Stimulated activated CD8-positive, alpha-beta memory T cell treated with anti-CD3 and anti-CD28 coated beads, Interleukin-2, amount 100 ng/mL, for 1 hour (primary cell): ENCODE measurements at regions not wholly inside any gene's neighbourhood (a gene's known extent, or its start where the extent isn't known, plus 50 kb on each side); places are given as distances from the start of the nearest gene placed in this dataset.
"Not testable (repeated sequence)": the region's sequence is repeated elsewhere in the genome, so short reads cannot be mapped to it uniquely, and the experiment has no call there.

Experiments used
- DNase-seq, 2 donors: peaks; one replicate each; pipeline ENCODE4 v3.0.0-alpha.2; 2020; ENCODE audit warnings: low read depth in 2 of 2

GRCh38 chr16:88227722-88228482, 154.9 kb upstream of the ZNF469 start:
- DNase-seq = not testable (repeated sequence)

- not testable (repeated sequence) for DNase-seq
Observed at GRCh38 chr16:88228751-88229150, 154.0 kb upstream of the ZNF469 start.

GRCh38 chr16:88229710-88230109, 153.0 kb upstream of the ZNF469 start:
- DNase-seq = not testable (repeated sequence)

GRCh38 chr16:88230276-88230966, 152.3 kb upstream of the ZNF469 start:
- not testable (repeated sequence) for DNase-seq

- DNase-seq = not testable (repeated sequence)
Observed at GRCh38 chr16:88230967-88231615, 151.7 kb upstream of the ZNF469 start.

- DNase-seq = not testable (repeated sequence)
Observed at GRCh38 chr16:88231839-88232238, 150.9 kb upstream of the ZNF469 start.

GRCh38 chr16:88232401-88233258, 150.1 kb upstream of the ZNF469 start:
- not testable (repeated sequence) for DNase-seq

GRCh38 chr16:88233621-88234420, 148.9 kb upstream of the ZNF469 start:
- DNase-seq = not testable (repeated sequence)

GRCh38 chr16:88234421-88235271, 148.1 kb upstream of the ZNF469 start:
- DNase-seq = not testable (repeated sequence)

GRCh38 chr16:88235691-88236090, 147.1 kb upstream of the ZNF469 start:
- DNase-seq = not testable (repeated sequence)

- DNase-seq = not testable (repeated sequence)
Observed at GRCh38 chr16:88236229-88236628, 146.5 kb upstream of the ZNF469 start.

GRCh38 chr16:88237314-88237713, 145.4 kb upstream of the ZNF469 start:
- not testable (repeated sequence) for DNase-seq

- DNase-seq = not testable (repeated sequence)
Observed at GRCh38 chr16:88237761-88238415, 144.9 kb upstream of the ZNF469 start.

GRCh38 chr16:88238732-88239274, 144.0 kb upstream of the ZNF469 start:
- not testable (repeated sequence) for DNase-seq

- not testable (repeated sequence) for DNase-seq
Observed at GRCh38 chr16:88240118-88240517, 142.6 kb upstream of the ZNF469 start.

GRCh38 chr16:88240776-88241175, 142.0 kb upstream of the ZNF469 start:
- not testable (repeated sequence) for DNase-seq

- not testable (repeated sequence) for DNase-seq
Observed at GRCh38 chr16:88241404-88242311, 141.1 kb upstream of the ZNF469 start.
